GM18951 (cell line): ENCODE measurements at regions not wholly inside any gene's neighbourhood (a gene's known extent, or its start where the extent isn't known, plus 50 kb on each side); places are given as distances from the start of the nearest gene placed in this dataset.
"Not testable (repeated sequence)": the region's sequence is repeated elsewhere in the genome, so short reads cannot be mapped to it uniquely, and the experiment has no call there.

ENCODE experiments used
- POLR2A ChIP-seq: IDR thresholded peaks from 4 replicates; pipeline ENCODE4 v1.6.1; 2011; ENCODE audit warnings: mild to moderate bottlenecking; ENCODE audit not compliant: insufficient read length, insufficient read depth; ENCODE audit errors: extremely low read depth
- in situ Hi-C: fragments of 300-500 bp; cut with MboI; formaldehyde crosslinking; loops from one replicate; pipeline ENCODE4 v1.12.0; 2022; ENCODE audit warnings: low sequenced_read_pairs, mixed read lengths, inconsistent platforms; ENCODE audit not compliant: unreplicated experiment

- TF ChIP-seq POLR2A: no peak
- in situ Hi-C loops: no loop called here
These were observed 1370.3 kb upstream of the CDH9 start for GRCh38 chr5:28408651-28409050.

- no peak for TF ChIP-seq POLR2A
- in situ Hi-C loops: no loop called here
These were observed 1369.8 kb upstream of the CDH9 start for GRCh38 chr5:28408186-28408585.

GRCh38 chr5:28404363-28405071 lies 1366.1 kb upstream of the CDH9 start:
- TF ChIP-seq POLR2A: no peak
- in situ Hi-C loops: no loop called here

GRCh38 chr5:28403846-28404245 lies 1365.5 kb upstream of the CDH9 start:
- in situ Hi-C loops: no loop called here
- TF ChIP-seq POLR2A: no peak

- in situ Hi-C loops: no loop called here
These were observed 1364.4 kb upstream of the CDH9 start for GRCh38 chr5:28402590-28403301.

GRCh38 chr5:28400076-28400475 lies 1361.7 kb upstream of the CDH9 start:
- no peak for TF ChIP-seq POLR2A
- in situ Hi-C loops: no loop called here

More at GRCh38 chr5:28402590-28403301, 1364.4 kb upstream of the CDH9 start:
- TF ChIP-seq POLR2A: no peak

GRCh38 chr5:28399211-28399610 lies 1360.8 kb upstream of the CDH9 start:
- in situ Hi-C loops: no loop called here
- no peak for TF ChIP-seq POLR2A

- in situ Hi-C loops: no loop called here
- TF ChIP-seq POLR2A: no peak
These were observed 1359.8 kb upstream of the CDH9 start for GRCh38 chr5:28398185-28398584.

- no peak for TF ChIP-seq POLR2A
- in situ Hi-C loops: no loop called here
These were observed 1359.1 kb upstream of the CDH9 start for GRCh38 chr5:28397502-28397941.

GRCh38 chr5:28391277-28391676 lies 1352.9 kb upstream of the CDH9 start:
- TF ChIP-seq POLR2A: no peak
- in situ Hi-C loops: no loop called here

GRCh38 chr5:28390341-28390740 lies 1352.0 kb upstream of the CDH9 start:
- no peak for TF ChIP-seq POLR2A

GRCh38 chr5:28389727-28390126 lies 1351.3 kb upstream of the CDH9 start:
- in situ Hi-C loops: not testable (repeated sequence)

More at GRCh38 chr5:28390341-28390740, 1352.0 kb upstream of the CDH9 start:
- in situ Hi-C loops: no loop called here

- TF ChIP-seq POLR2A: no peak
- in situ Hi-C loops: no loop called here
These were observed 1350.0 kb upstream of the CDH9 start for GRCh38 chr5:28388428-28388827.

GRCh38 chr5:28386712-28387111 lies 1348.3 kb upstream of the CDH9 start:
- TF ChIP-seq POLR2A: no peak
- in situ Hi-C loops: no loop called here
